GM18870 (cell line): ENCODE measurements at regions not wholly inside any gene's neighbourhood (a gene's known extent, or its start where the extent isn't known, plus 50 kb on each side); places are given as distances from the start of the nearest gene placed in this dataset.

Experiments
- ATAC-seq: cut with Tn5 transposase; IDR thresholded peaks from one replicate; pipeline ENCODE4 v1.9.1; 2021; ENCODE audit warnings: moderate library complexity; ENCODE audit not compliant: unreplicated experiment

DNA sequence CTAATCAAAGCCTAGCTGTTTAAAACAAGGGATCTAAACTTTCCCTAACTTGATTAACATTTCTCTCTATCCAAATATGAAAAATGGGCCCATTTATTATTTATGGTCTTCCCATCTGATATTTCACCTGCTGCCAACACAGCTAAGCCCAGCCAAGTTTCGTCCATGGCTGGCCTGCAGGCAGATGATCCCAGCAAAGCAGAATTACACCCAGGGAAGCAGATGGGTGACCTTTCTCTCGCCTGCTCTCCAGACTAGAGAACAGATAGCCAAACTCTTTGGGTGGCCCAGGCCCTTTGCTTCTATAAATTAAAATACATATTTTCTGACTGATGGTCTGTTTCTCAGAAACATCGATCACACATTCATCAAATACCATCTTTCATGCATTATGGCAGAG lies 1038.8 kb downstream of the AGBL1 start:
- ATAC-seq, result no peak

DNA sequence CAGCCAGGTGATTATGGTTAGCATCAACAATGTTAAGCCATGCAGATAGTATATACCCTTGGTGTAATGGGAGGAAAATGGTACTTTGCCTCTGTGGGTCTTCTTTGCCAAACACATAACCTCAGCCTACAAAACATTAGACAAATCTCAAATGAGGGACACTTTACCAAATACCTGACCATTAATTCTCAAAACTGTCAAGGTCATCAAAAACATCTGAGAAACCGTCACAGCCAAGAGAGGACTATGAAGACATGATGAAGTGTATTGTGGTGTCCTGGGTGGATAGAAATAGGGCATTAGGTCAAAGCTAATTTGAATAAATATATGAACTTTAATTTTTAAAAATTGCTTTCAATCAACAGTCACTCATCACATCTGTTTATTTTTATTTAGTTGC lies 1036.1 kb downstream of the AGBL1 start:
- ATAC-seq, result no peak

DNA sequence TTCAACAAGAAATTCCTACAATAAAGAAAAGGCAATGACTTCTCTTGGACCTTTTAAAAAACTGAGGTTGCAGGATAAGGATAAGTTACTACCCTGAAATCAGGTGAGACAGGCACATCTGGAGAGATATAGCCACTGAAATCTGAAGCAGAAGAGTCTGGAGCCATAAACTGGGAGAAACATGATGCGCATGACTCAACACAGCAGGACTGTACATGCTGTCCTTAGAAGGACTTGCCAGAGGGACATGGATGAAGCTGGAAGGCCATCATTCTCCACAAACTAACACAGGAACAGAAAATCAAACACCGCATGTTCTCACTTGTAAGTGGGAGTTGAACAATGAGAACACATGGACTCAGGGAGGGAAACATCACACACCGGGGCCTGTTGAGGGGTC lies 1020.2 kb downstream of the AGBL1 start:
- no peak for ATAC-seq

DNA sequence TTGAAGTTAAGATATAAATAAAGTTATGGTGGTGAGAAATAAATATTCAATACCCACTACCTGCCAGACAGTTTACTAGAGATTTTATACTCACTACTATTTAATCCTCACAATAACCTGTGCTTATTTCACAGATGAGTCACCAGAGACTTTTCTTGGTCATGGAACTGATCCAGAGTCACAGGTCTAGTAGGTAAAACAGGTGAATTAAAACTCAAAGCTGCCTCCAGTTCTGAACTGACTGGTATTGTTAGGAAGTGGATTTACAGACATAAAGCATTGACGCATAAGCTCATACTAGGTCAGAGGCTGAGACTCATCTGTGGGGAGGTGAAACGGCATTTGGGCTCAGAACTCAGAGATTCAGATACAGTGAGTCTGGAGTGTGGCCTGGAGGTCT lies 1009.9 kb downstream of the AGBL1 start:
- no peak for ATAC-seq

DNA sequence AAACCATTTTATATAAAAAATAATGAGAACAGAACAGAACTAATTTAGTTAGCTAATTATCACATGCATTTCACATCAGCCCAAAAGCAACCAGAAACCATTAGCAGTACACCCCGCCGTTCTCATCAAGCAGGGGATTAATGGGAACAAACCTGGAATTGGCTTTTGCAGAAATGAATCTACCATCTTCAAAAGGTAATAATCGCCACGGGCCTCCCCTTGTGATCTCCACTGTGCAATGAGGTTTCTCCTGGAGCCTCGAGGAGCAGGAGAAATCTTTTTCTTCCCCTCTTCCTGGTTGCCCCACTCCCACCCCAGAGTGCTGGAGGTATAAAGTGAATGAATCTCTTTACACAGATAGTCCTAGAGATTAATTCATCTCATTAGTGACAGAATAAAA lies 1003.5 kb downstream of the AGBL1 start:
- ATAC-seq, result no peak

DNA sequence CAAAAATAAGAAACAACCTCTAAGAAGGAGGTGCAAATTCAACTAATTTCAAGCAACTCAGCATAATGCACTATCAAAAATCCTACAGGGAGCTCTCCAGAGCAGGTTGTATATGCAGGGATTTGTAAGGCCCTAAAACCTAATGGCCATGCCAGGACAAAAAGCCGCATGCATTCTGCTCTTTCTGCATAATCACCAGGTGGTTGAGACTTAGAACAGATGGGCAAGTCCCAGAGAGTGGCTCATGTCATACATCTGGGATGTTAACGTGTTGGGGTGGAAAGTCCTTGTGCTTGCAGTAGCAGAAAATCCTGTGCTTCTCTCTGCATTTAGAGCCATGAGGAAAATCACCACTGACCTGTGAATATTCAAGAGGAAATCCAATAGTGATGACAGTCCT lies 1002.9 kb downstream of the AGBL1 start:
- ATAC-seq, result no peak

DNA sequence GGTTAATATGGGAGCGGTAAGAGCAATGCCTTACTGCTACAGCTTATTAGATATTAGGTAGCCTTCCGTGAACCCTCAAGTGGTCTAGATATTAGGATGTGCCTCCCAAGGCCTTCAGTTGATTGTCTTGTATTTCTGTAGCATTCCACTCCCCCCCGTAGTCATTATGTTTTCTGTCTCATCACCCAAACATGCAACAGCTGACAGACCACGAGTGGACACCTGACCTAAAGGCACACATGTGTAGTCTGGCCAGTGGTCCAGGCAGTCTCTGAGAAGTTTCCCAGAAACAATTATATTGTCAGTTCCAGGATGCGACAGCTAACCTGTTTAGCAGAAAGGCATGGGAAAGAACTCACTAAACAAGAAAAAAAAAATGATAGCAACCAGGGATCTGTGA lies 1000.9 kb downstream of the AGBL1 start:
- no peak for ATAC-seq
